T-helper 1 cell treated with Interleukin-12 subunit alpha and Interleukin-12 subunit beta and Interleukin-4 antibody, amounts not matched to agents 30 μg/mL and 1 μg/mL, for 36 hours (primary cell): ENCODE measurements at regions not wholly inside any gene's neighbourhood (a gene's known extent, or its start where the extent isn't known, plus 50 kb on each side); places are given as distances from the start of the nearest gene placed in this dataset.

Source experiments
- H3K27ac Mint-ChIP-seq: one replicate; pipeline ENCODE4 v1.8.0; 2021; ENCODE audit warnings: mild to moderate bottlenecking, mixed read lengths
- H3K27me3 Mint-ChIP-seq: one replicate; pipeline ENCODE4 v1.8.0; 2021; ENCODE audit warnings: low read depth, mixed read lengths
- H3K36me3 Mint-ChIP-seq: one replicate; pipeline ENCODE4 v1.8.0; 2021; ENCODE audit warnings: low read depth, mixed read lengths
- H3K4me1 Mint-ChIP-seq: one replicate; pipeline ENCODE4 v1.8.0; 2021; ENCODE audit warnings: low read depth, mixed read lengths
- H3K4me3 Mint-ChIP-seq: one replicate; pipeline ENCODE4 v1.8.0; 2021; ENCODE audit warnings: mild to moderate bottlenecking, moderate library complexity, mixed read lengths
- H3K9me3 Mint-ChIP-seq: one replicate; pipeline ENCODE4 v1.8.0; 2021; ENCODE audit warnings: mixed read lengths

GRCh38 chr18:29137773-29138495 is 961.0 kb upstream of the CDH2 start:
- H3K4me3 Mint-ChIP-seq, result no peak overlapping the region
- no peaks in the 10 kb centered on the region for H3K27me3 Mint-ChIP-seq
- no peaks in the 10 kb centered on the region for H3K4me1 Mint-ChIP-seq
- peaks cover 7% of the 10 kb centered on the region for H3K9me3 Mint-ChIP-seq
- H3K27ac Mint-ChIP-seq, result no peak overlapping the region
- H3K36me3 Mint-ChIP-seq, result no peaks in the 10 kb centered on the region

DNA sequence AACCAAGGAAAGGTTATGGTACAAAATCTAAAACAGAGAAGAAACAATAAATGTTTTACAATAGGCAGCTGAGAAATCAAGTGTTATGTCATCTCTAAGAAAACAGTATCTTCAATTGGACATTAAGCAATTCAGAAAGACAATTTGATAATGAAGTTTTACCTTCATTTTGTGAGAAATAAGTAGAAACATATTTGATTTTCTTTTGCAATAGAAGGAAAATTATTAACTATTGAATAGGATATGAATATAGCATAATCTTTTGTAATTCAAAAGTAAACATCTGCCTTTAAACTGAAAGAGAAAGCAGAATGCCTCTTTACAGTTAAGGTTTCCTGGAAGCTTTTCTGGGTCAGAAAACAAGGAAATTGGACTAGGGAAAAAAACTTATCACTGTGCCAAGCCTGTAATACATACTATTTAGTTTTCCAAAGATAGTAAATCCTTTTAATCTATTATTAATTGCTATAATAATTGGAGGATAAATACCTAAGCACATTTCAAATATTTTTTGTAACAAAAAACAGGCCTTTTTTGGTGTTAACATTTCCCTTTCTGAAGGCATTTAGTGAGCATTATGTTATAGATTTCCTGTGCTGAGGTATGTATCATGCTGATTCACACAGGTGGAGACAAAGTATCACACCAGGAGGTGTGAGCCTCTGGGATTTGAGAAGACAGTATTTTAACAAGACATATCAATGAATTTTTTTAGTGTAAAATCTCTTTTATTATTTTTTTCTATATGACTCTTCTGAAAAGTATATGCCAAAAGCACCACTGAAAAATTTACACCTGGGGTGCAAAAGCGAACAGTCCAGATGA is 947.0 kb upstream of the CDH2 start:
- H3K4me1 Mint-ChIP-seq, result no peaks in the 10 kb centered on the region
- H3K4me3 Mint-ChIP-seq, result no peak overlapping the region
- H3K27ac Mint-ChIP-seq, result no peak overlapping the region
- no peaks in the 10 kb centered on the region for H3K27me3 Mint-ChIP-seq
- no peaks in the 10 kb centered on the region for H3K36me3 Mint-ChIP-seq
- peaks cover 14% of the 10 kb centered on the region for H3K9me3 Mint-ChIP-seq

DNA sequence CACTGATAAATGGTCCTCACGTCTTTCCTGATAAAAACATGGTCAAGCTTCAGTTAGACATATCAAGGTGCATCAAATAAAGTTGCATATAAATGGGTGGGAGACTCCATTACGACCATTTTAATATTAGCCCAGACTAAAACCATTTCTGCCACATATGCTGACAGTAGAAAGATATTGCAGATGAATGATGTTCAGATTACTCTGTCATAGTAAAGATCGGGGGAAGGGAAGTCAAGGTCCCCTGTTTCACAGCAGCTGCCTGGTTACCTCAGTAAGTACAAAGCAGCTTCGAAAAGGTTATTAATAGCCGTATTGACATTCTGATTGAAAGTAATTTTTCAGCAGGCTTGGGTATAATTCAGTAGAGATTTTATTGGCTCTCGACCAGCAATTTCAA is 927.7 kb upstream of the CDH2 start:
- no peak overlapping the region for H3K27ac Mint-ChIP-seq
- peaks cover 13% of the 10 kb centered on the region for H3K9me3 Mint-ChIP-seq
- no peaks in the 10 kb centered on the region for H3K27me3 Mint-ChIP-seq
- no peaks in the 10 kb centered on the region for H3K4me1 Mint-ChIP-seq
- no peaks in the 10 kb centered on the region for H3K36me3 Mint-ChIP-seq
- no peak overlapping the region for H3K4me3 Mint-ChIP-seq

GRCh38 chr18:29104227-29104626 is 927.3 kb upstream of the CDH2 start:
- H3K27me3 Mint-ChIP-seq, result no peaks in the 10 kb centered on the region
- no peaks in the 10 kb centered on the region for H3K36me3 Mint-ChIP-seq
- H3K4me1 Mint-ChIP-seq, result no peaks in the 10 kb centered on the region
- H3K4me3 Mint-ChIP-seq, result no peak overlapping the region
- H3K9me3 Mint-ChIP-seq, result peaks cover 13% of the 10 kb centered on the region
- H3K27ac Mint-ChIP-seq, result no peak overlapping the region

- H3K4me1 Mint-ChIP-seq, result no peaks in the 10 kb centered on the region
- no peak overlapping the region for H3K4me3 Mint-ChIP-seq
- H3K27me3 Mint-ChIP-seq, result no peaks in the 10 kb centered on the region
- peaks cover 11% of the 10 kb centered on the region for H3K9me3 Mint-ChIP-seq
- H3K27ac Mint-ChIP-seq, result no peak overlapping the region
- no peaks in the 10 kb centered on the region for H3K36me3 Mint-ChIP-seq
These were observed 919.3 kb upstream of the CDH2 start for GRCh38 chr18:29096079-29096770.

- Mint-ChIP-seq H3K4me3 (no peak overlapping the region), H3K27me3 (no peaks in the 10 kb centered on the region), H3K4me1 (no peaks in the 10 kb centered on the region), H3K36me3 (no peaks in the 10 kb centered on the region), H3K27ac (no peak overlapping the region), H3K9me3 (peaks cover 20% of the 10 kb centered on the region)
These were observed 910.8 kb upstream of the CDH2 start for GRCh38 chr18:29087616-29088246.

DNA sequence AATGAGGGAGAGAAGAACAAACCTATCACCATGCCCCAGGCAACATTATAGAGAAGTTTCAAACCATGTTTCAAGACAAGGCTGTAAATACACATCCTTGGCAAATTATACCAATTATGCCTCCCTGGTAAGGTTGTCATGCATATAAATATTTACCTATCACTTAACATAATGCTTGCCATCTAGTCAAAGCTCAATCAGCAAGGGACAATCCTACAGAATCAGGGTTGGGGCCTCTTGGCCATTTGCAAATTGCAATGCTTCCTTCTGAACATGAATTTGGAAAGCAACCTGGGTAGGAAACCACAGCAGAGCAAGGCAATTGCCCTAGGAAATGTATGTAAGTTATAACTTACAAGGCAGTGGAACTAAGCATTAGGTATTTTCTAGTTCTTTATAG is 907.2 kb upstream of the CDH2 start:
- H3K4me1 Mint-ChIP-seq, result no peaks in the 10 kb centered on the region
- no peaks in the 10 kb centered on the region for H3K27me3 Mint-ChIP-seq
- H3K9me3 Mint-ChIP-seq, result peaks cover 23% of the 10 kb centered on the region
- H3K36me3 Mint-ChIP-seq, result no peaks in the 10 kb centered on the region
- H3K4me3 Mint-ChIP-seq, result no peak overlapping the region
- no peak overlapping the region for H3K27ac Mint-ChIP-seq

DNA sequence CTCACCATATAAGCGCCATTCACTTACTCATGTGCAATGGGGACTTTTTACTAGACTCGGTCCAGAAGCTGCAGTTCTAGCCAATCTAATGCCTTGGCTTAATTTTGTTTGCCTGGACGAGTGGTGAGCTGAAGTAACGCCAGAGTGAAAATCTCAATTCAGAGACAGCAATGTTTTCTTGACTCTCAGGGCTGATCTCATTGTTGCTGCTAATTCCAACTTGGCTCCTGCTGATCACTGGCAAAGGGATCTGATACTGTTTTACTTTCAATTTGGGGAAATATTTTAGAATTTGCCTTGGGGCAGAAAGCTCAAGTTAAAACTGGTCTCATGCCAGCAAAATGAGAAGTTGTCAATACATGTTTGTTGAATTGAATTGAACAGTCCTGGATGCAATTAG is 906.6 kb upstream of the CDH2 start:
- no peaks in the 10 kb centered on the region for H3K4me1 Mint-ChIP-seq
- no peak overlapping the region for H3K27ac Mint-ChIP-seq
- no peak overlapping the region for H3K4me3 Mint-ChIP-seq
- peaks cover 18% of the 10 kb centered on the region for H3K9me3 Mint-ChIP-seq
- no peaks in the 10 kb centered on the region for H3K27me3 Mint-ChIP-seq
- no peaks in the 10 kb centered on the region for H3K36me3 Mint-ChIP-seq

- no peaks in the 10 kb centered on the region for H3K36me3 Mint-ChIP-seq
- no peak overlapping the region for H3K4me3 Mint-ChIP-seq
- no peaks in the 10 kb centered on the region for H3K4me1 Mint-ChIP-seq
- no peak overlapping the region for H3K27ac Mint-ChIP-seq
- peaks cover 18% of the 10 kb centered on the region for H3K9me3 Mint-ChIP-seq
- H3K27me3 Mint-ChIP-seq, result no peaks in the 10 kb centered on the region
These were observed 904.0 kb upstream of the CDH2 start for GRCh38 chr18:29080946-29081345.

DNA sequence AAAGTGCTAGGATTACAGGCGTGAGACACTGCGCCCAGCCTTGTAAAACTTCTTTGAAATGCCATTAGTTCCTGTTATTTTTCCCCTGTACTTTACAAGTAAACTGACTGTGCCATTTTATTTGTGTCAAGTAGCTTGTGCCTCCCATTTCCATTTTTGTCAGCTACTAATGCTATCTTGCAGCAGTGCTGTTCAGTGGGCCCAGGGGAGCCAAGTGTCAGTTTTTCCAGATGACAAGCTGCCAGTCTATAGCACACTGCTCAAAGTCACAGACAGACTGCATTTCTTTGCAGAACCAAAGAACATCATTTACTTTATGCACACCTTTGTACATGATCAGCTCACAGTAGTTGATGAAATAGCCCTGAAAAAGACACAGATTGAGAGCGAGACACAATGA is 901.3 kb upstream of the CDH2 start:
- Mint-ChIP-seq H3K4me1 (no peaks in the 10 kb centered on the region), H3K27me3 (no peaks in the 10 kb centered on the region)

GRCh38 chr18:29077344-29077743 is 900.4 kb upstream of the CDH2 start:
- Mint-ChIP-seq H3K27me3 (no peaks in the 10 kb centered on the region), H3K9me3 (peaks cover 14% of the 10 kb centered on the region), H3K36me3 (no peaks in the 10 kb centered on the region), H3K4me3 (no peak overlapping the region), H3K27ac (no peak overlapping the region), H3K4me1 (no peaks in the 10 kb centered on the region)

More for the DNA sequence above, 901.3 kb upstream of the CDH2 start:
- Mint-ChIP-seq H3K27ac (no peak overlapping the region), H3K36me3 (no peaks in the 10 kb centered on the region), H3K9me3 (peaks cover 19% of the 10 kb centered on the region), H3K4me3 (no peak overlapping the region)

GRCh38 chr18:29076645-29077044 is 899.7 kb upstream of the CDH2 start:
- no peaks in the 10 kb centered on the region for H3K4me1 Mint-ChIP-seq
- no peaks in the 10 kb centered on the region for H3K27me3 Mint-ChIP-seq
- H3K4me3 Mint-ChIP-seq, result no peak overlapping the region
- peaks cover 16% of the 10 kb centered on the region for H3K9me3 Mint-ChIP-seq
- no peak overlapping the region for H3K27ac Mint-ChIP-seq
- H3K36me3 Mint-ChIP-seq, result no peaks in the 10 kb centered on the region

GRCh38 chr18:29074147-29074546 is 897.2 kb upstream of the CDH2 start:
- Mint-ChIP-seq H3K27ac (no peak overlapping the region), H3K4me1 (no peaks in the 10 kb centered on the region), H3K9me3 (peaks cover 13% of the 10 kb centered on the region), H3K27me3 (no peaks in the 10 kb centered on the region), H3K36me3 (no peaks in the 10 kb centered on the region), H3K4me3 (no peak overlapping the region)

DNA sequence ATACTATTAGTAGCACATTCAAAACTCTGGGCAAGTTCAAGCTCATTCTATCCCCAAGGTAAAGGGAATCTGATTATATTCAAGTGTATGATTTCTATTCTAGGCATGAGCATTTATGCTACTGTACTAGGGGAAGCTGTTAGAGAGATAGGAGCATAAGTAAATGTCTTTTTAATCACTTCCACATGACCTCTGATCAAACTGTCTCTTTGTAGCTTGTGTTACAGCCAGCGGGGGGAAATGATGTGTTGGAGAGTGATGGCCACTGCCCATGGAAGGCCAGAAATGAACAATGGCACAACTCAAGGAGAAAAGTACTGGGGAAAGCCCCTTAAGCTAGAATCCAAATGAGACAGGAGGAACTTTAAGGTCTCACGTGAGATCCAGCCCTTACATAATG is 894.9 kb upstream of the CDH2 start:
- H3K27me3 Mint-ChIP-seq, result no peaks in the 10 kb centered on the region
- no peaks in the 10 kb centered on the region for H3K4me1 Mint-ChIP-seq
- H3K36me3 Mint-ChIP-seq, result no peaks in the 10 kb centered on the region
- no peak overlapping the region for H3K4me3 Mint-ChIP-seq
- peaks cover 13% of the 10 kb centered on the region for H3K9me3 Mint-ChIP-seq
- H3K27ac Mint-ChIP-seq, result no peak overlapping the region
